ENCODE measurements at regions not wholly inside any gene's neighbourhood (a gene's known extent, or its start where the extent isn't known, plus 50 kb on each side); places are given as distances from the start of the nearest gene placed in this dataset.

DNA sequence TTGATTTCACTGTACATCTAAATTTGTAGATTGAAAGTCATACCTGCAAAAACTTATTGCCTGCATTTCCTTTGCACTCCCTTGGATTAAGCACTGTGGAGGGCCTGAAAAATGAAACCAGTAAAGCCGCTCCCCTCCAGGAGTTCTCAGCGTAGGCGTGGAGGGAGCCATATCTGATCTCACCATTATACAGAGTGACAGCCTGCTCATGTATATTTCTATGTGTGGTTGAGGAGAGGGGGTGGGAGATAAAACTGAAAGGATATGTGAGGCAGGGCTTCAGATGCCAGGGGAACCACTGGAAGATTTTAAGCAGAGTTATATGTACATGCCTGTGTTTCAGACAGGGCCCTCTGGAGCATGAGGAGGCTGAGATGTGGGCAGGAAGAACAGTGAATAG is 303.0 kb downstream of the MSX2 start:
- TF ChIP-seq, protein P1, sequence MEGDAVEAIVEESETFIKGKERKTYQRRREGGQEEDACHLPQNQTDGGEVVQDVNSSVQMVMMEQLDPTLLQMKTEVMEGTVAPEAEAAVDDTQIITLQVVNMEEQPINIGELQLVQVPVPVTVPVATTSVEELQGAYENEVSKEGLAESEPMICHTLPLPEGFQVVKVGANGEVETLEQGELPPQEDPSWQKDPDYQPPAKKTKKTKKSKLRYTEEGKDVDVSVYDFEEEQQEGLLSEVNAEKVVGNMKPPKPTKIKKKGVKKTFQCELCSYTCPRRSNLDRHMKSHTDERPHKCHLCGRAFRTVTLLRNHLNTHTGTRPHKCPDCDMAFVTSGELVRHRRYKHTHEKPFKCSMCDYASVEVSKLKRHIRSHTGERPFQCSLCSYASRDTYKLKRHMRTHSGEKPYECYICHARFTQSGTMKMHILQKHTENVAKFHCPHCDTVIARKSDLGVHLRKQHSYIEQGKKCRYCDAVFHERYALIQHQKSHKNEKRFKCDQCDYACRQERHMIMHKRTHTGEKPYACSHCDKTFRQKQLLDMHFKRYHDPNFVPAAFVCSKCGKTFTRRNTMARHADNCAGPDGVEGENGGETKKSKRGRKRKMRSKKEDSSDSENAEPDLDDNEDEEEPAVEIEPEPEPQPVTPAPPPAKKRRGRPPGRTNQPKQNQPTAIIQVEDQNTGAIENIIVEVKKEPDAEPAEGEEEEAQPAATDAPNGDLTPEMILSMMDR (IDR thresholded peaks at IDR 0.05): no peak
- TF ChIP-seq POLR2AphosphoS5 (IDR thresholded peaks at IDR 0.05) (no peak), POLR2A (IDR thresholded peaks at IDR 0.05) (no peak), EP300 (IDR thresholded peaks at IDR 0.05) (no peak)
